22Rv1 (cell line): ENCODE measurements at regions not wholly inside any gene's neighbourhood (a gene's known extent, or its start where the extent isn't known, plus 50 kb on each side); places are given as distances from the start of the nearest gene placed in this dataset.
"Not testable (repeated sequence)": the region's sequence is repeated elsewhere in the genome, so short reads cannot be mapped to it uniquely, and the experiment has no call there.

ENCODE experiments used
- H3K27ac ChIP-seq: fragments of 450-650 bp; 2 replicates; pipeline ENCODE4 v1.5.1; 2017
- ZFX ChIP-seq: fragments of 450-650 bp; IDR thresholded peaks from 2 replicates; pipeline ENCODE4 v1.6.1; 2017; ENCODE audit warnings: antibody characterized with exemption, borderline replicate concordance
- TF ChIP-seq, protein P1 (sequence below): fragments of 450-650 bp; IDR thresholded peaks from 2 replicates; pipeline ENCODE4 v1.5.1; 2017; ENCODE audit warnings: mild to moderate bottlenecking

DNA sequence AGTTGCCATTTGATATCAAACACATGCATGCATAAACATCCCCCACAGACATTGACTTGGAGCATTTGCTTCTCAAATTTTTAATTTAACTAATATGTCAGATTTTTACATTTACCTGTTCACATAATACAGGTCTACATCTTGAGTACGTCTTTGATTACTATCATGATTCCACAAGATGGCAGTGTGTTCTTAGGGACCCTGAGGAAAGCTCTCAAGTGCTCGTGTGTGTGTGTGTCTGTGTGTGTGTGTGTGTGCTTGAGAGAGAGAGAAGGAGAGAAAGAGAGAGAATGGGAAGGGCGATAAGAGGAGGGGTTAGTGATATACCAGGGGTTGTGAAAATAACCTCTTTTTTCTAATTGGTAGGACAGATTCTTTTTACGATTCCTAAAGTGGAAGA is 167.1 kb upstream of the OR4E1 start:
- no peak overlapping the region for H3K27ac ChIP-seq
- TF ChIP-seq, protein P1, sequence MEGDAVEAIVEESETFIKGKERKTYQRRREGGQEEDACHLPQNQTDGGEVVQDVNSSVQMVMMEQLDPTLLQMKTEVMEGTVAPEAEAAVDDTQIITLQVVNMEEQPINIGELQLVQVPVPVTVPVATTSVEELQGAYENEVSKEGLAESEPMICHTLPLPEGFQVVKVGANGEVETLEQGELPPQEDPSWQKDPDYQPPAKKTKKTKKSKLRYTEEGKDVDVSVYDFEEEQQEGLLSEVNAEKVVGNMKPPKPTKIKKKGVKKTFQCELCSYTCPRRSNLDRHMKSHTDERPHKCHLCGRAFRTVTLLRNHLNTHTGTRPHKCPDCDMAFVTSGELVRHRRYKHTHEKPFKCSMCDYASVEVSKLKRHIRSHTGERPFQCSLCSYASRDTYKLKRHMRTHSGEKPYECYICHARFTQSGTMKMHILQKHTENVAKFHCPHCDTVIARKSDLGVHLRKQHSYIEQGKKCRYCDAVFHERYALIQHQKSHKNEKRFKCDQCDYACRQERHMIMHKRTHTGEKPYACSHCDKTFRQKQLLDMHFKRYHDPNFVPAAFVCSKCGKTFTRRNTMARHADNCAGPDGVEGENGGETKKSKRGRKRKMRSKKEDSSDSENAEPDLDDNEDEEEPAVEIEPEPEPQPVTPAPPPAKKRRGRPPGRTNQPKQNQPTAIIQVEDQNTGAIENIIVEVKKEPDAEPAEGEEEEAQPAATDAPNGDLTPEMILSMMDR, result no peak
- TF ChIP-seq ZFX, result no peak

GRCh38 chr14:21833836-21834235 is 160.2 kb upstream of the OR4E1 start:
- no peak overlapping the region for H3K27ac ChIP-seq
- TF ChIP-seq, protein P1, result no peak
- TF ChIP-seq ZFX, result no peak

DNA sequence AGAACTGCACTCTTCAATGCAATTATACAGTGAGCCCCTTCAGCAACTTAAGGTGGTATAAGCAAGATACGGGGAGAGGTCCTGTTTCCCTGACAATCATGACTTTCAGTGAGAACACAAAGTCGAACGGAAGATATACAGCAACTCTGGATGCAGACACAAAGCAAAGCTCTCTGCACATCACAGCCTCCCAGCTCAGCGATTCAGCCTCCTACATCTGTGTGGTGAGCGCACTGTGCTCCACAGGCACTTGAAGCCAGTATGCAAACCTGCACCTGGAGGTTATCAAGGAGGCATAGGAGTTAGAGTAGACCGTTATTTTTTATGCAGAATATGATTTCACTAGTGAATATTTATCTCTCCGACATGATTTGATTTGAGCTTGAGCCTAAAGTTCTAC is 152.2 kb upstream of the OR4E1 start:
- TF ChIP-seq, protein P1, result no peak
- TF ChIP-seq ZFX, result no peak

GRCh38 chr14:21825149-21825743 is 151.6 kb upstream of the OR4E1 start:
- no peak for TF ChIP-seq ZFX
- TF ChIP-seq, protein P1, result peak; percentile 89
- no peak overlapping the region for H3K27ac ChIP-seq

More for the DNA sequence above, 152.2 kb upstream of the OR4E1 start:
- H3K27ac ChIP-seq, result no peak overlapping the region

- no peak overlapping the region for H3K27ac ChIP-seq
- no peak for TF ChIP-seq ZFX
- TF ChIP-seq, protein P1, result no peak
Observed at GRCh38 chr14:21822109-21822508, 148.5 kb upstream of the OR4E1 start.

DNA sequence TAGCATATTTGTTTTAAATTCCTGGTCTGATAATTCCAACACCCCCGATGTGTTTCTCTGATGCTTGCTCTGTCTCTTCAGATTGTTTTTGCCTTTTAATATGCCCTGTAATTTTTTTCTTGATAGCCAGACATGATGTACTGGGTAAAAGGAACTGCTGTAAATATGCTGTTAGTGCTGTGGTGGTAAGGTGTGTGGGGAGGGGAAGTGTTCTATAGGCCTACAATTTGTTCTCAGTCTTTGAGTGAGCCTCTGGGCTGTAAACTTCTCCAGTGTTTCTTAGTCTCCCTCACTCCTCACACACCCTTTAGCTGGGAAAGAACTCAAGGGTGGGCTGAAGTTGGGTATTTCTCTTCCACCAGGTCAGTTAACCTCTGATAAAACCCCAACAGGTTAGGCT is 147.0 kb upstream of the OR4E1 start:
- TF ChIP-seq, protein P1, result no peak
- no peak for TF ChIP-seq ZFX

GRCh38 chr14:21819891-21820290 is 146.3 kb upstream of the OR4E1 start:
- H3K27ac ChIP-seq, result not testable (repeated sequence)

More for the DNA sequence above, 147.0 kb upstream of the OR4E1 start:
- no peak overlapping the region for H3K27ac ChIP-seq

DNA sequence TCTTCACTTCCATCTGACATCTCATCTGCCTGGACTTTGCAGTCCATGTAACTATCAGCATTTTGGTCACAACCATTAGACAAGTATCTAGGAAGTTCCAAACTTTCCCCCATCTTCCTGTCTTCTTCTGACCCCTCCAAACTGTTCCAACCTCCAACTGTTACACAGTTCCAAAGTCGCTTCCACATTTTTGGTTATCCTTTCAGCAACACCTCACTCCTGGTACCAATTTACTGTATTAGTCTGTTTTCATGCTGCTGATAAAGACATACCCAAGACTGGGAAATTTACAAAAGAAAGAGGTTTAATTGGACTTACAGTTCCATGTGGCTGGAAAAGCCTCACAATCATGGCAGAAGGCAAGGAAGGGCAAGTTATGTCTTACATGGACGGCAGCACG is 143.4 kb upstream of the OR4E1 start:
- not testable (repeated sequence) for H3K27ac ChIP-seq
